ENCODE measurements at regions not wholly inside any gene's neighbourhood (a gene's known extent, or its start where the extent isn't known, plus 50 kb on each side); places are given as distances from the start of the nearest gene placed in this dataset.

- TF ChIP-seq, protein P1, sequence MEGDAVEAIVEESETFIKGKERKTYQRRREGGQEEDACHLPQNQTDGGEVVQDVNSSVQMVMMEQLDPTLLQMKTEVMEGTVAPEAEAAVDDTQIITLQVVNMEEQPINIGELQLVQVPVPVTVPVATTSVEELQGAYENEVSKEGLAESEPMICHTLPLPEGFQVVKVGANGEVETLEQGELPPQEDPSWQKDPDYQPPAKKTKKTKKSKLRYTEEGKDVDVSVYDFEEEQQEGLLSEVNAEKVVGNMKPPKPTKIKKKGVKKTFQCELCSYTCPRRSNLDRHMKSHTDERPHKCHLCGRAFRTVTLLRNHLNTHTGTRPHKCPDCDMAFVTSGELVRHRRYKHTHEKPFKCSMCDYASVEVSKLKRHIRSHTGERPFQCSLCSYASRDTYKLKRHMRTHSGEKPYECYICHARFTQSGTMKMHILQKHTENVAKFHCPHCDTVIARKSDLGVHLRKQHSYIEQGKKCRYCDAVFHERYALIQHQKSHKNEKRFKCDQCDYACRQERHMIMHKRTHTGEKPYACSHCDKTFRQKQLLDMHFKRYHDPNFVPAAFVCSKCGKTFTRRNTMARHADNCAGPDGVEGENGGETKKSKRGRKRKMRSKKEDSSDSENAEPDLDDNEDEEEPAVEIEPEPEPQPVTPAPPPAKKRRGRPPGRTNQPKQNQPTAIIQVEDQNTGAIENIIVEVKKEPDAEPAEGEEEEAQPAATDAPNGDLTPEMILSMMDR (IDR thresholded peaks at IDR 0.05) = no peak
- TF ChIP-seq POLR2A (IDR thresholded peaks at IDR 0.05) = no peak
These were observed 73.3 kb upstream of the DLGAP1 start for GRCh38 chr18:4528405-4528804.
